Neural cell (in vitro differentiated cells): ENCODE measurements at regions not wholly inside any gene's neighbourhood (a gene's known extent, or its start where the extent isn't known, plus 50 kb on each side); places are given as distances from the start of the nearest gene placed in this dataset.

Source experiments
- H2AFZ ChIP-seq: fragments of 200-600, 300-800 bp; sonication (generic), shearing (Covaris generic); 2 replicates; pipeline ENCODE4 v1.6.0; 2014; ENCODE audit warnings: low read depth, mild to moderate bottlenecking, antibody characterized with exemption, low read length, moderate library complexity
- H3F3A ChIP-seq: fragments of 200-600 bp; shearing (Covaris generic); 2 replicates; pipeline ENCODE4 v1.6.1; 2016; ENCODE audit warnings: mild to moderate bottlenecking, moderate library complexity, mixed read lengths, antibody characterized with exemption, low read length; ENCODE audit not compliant: insufficient read depth, poor library complexity, severe bottlenecking
- H3K27ac ChIP-seq: fragments of 200-600, 300-800 bp; sonication (generic), shearing (Covaris generic); 2 replicates; pipeline ENCODE4 v1.5.1; 2014; ENCODE audit warnings: mild to moderate bottlenecking, low read length, moderate library complexity
- H3K27me3 ChIP-seq: fragments of 300-800, 200-600 bp; sonication (generic), shearing (Covaris generic); 2 replicates; pipeline ENCODE4 v1.6.0; 2014; ENCODE audit warnings: mild to moderate bottlenecking, low read depth, low read length, moderate library complexity; ENCODE audit not compliant: insufficient read depth
- H3K36me3 ChIP-seq: fragments of 300-800, 200-600 bp; sonication (generic), shearing (Covaris generic); 2 replicates; pipeline ENCODE4 v1.5.1; 2014; ENCODE audit warnings: mild to moderate bottlenecking, antibody characterized with exemption, low read length, moderate library complexity; ENCODE audit not compliant: insufficient read depth
- H3K4me2 ChIP-seq: fragments of 300-800, 200-600 bp; sonication (generic), shearing (Covaris generic); 2 replicates; pipeline ENCODE4 v1.6.0; 2014; ENCODE audit warnings: mild to moderate bottlenecking, low read length
- H3K4me3 ChIP-seq: fragments of 300-800, 200-600 bp; sonication (generic), shearing (Covaris generic); 2 replicates; pipeline ENCODE4 v1.5.1; 2014; ENCODE audit warnings: mild to moderate bottlenecking, low read length, moderate library complexity
- H3K79me2 ChIP-seq: fragments of 200-600 bp; shearing (Covaris generic); replicated peaks from 2 replicates; pipeline ENCODE4 v1.6.0; 2014; ENCODE audit warnings: mild to moderate bottlenecking, low read length, moderate library complexity; ENCODE audit not compliant: insufficient read depth
- H3K9ac ChIP-seq: fragments of 300-800, 200-600 bp; sonication (generic), shearing (Covaris generic); 2 replicates; pipeline ENCODE4 v1.6.1; 2016; ENCODE audit warnings: mild to moderate bottlenecking, low read length, mixed read lengths
- H3K9me2 ChIP-seq: fragments of 200-600 bp; shearing (Covaris generic); 2 replicates; pipeline ENCODE4 v1.6.1; 2016; ENCODE audit warnings: mild to moderate bottlenecking, low read length, mixed read lengths; ENCODE audit not compliant: insufficient read depth
- H3K9me3 ChIP-seq: fragments of 200-600, 300-800 bp; sonication (generic), shearing (Covaris generic); 2 replicates; pipeline ENCODE4 v1.6.1; 2016; ENCODE audit warnings: mild to moderate bottlenecking, mixed run types, low read length, moderate library complexity, mixed read lengths
- H4K20me1 ChIP-seq: fragments of 200-600 bp; shearing (Covaris generic); 2 replicates; pipeline ENCODE4 v1.6.1; 2016; ENCODE audit warnings: mild to moderate bottlenecking, mixed run types; ENCODE audit not compliant: insufficient read depth
- CTCF ChIP-seq: fragments of 450-650 bp; IDR thresholded peaks from 2 replicates; pipeline ENCODE4 v1.5.1; 2014; ENCODE audit warnings: antibody characterized with exemption, mild to moderate bottlenecking, moderate library complexity; ENCODE audit not compliant: poor library complexity, severe bottlenecking
- EP300 ChIP-seq: fragments of 450-650 bp; conservative IDR thresholded peaks from 2 replicates; pipeline ENCODE4 v1.6.1; 2014; ENCODE audit warnings: antibody characterized with exemption, mild to moderate bottlenecking, moderate library complexity; ENCODE audit not compliant: poor library complexity, severe bottlenecking
- EZH2 ChIP-seq: fragments of 200-600, 300-800 bp; shearing (Covaris generic), sonication (generic); IDR thresholded peaks from 2 replicates; pipeline ENCODE4 v1.6.1; 2014; ENCODE audit warnings: antibody characterized with exemption, low read length, borderline replicate concordance, mild to moderate bottlenecking; ENCODE audit not compliant: insufficient read depth, poor library complexity, severe bottlenecking
- MXI1 ChIP-seq: fragments of 450-650 bp; conservative IDR thresholded peaks from 2 replicates; pipeline ENCODE4 v1.6.1; 2014; ENCODE audit warnings: antibody characterized with exemption, mild to moderate bottlenecking; ENCODE audit not compliant: poor library complexity, severe bottlenecking
- POLR2AphosphoS5 ChIP-seq: IDR thresholded peaks from 2 replicates; pipeline ENCODE4 v1.6.1; 2012
- RAD21 ChIP-seq: fragments of 450-650 bp; conservative IDR thresholded peaks from 2 replicates; pipeline ENCODE4 v1.6.1; 2014; ENCODE audit warnings: antibody characterized with exemption, mild to moderate bottlenecking, moderate library complexity
- REST ChIP-seq: IDR thresholded peaks from 2 replicates; pipeline ENCODE4 v1.6.1; 2012; ENCODE audit warnings: borderline replicate concordance
- SMC3 ChIP-seq: fragments of 450-650 bp; conservative IDR thresholded peaks from 2 replicates; pipeline ENCODE4 v1.6.1; 2014; ENCODE audit warnings: antibody characterized with exemption, mild to moderate bottlenecking, moderate library complexity; ENCODE audit not compliant: poor library complexity
- TAF1 ChIP-seq: IDR thresholded peaks from 2 replicates; pipeline ENCODE4 v1.6.1; 2012; ENCODE audit warnings: low read depth

- H3K4me2 ChIP-seq, result no peak overlapping the region
- no peaks in the 10 kb centered on the region for H4K20me1 ChIP-seq
- H3K27ac ChIP-seq, result no peak overlapping the region
- H3K27me3 ChIP-seq, result no peaks in the 10 kb centered on the region
- no peaks in the 10 kb centered on the region for H3K79me2 ChIP-seq
- H3K4me3 ChIP-seq, result no peak overlapping the region
- peaks cover 7% of the 10 kb centered on the region for H3F3A ChIP-seq
- H3K9me2 ChIP-seq, result no peaks in the 10 kb centered on the region
- no peaks in the 10 kb centered on the region for H3K9me3 ChIP-seq
- H3K9ac ChIP-seq, result no peak overlapping the region
- H2AFZ ChIP-seq, result no peak overlapping the region
- no peak for TF ChIP-seq TAF1
- TF ChIP-seq EP300, result no peak
- no peak for TF ChIP-seq SMC3
- TF ChIP-seq EZH2, result no peak
- no peak for TF ChIP-seq REST
- no peak for TF ChIP-seq CTCF
- no peak for TF ChIP-seq MXI1
- no peak for TF ChIP-seq POLR2AphosphoS5
- no peak for TF ChIP-seq RAD21
- H3K36me3 ChIP-seq, result no peaks in the 10 kb centered on the region
These were observed 491.9 kb downstream of the MN1 start for GRCh38 chr22:27309697-27310096.

- Histone ChIP-seq H3F3A (peaks cover 7% of the 10 kb centered on the region), H3K4me3 (peak overlapping the region; percentile 47), H3K9me2 (no peaks in the 10 kb centered on the region), H3K36me3 (no peaks in the 10 kb centered on the region), H3K79me2 (no peaks in the 10 kb centered on the region), H3K9me3 (no peaks in the 10 kb centered on the region), H2AFZ (peak overlapping the region; percentile 2), H3K27ac (peak overlapping the region; percentile 90), H4K20me1 (no peaks in the 10 kb centered on the region), H3K4me2 (peak overlapping the region; percentile 34), H3K9ac (peak overlapping the region; percentile 71), H3K27me3 (no peaks in the 10 kb centered on the region)
- TF ChIP-seq EP300 (peak; percentile 47), REST (no peak), CTCF (no peak), MXI1 (peak; percentile 36), SMC3 (no peak), POLR2AphosphoS5 (peak; percentile 31), EZH2 (no peak), RAD21 (no peak), TAF1 (peak; percentile 18)
These were observed 490.4 kb downstream of the MN1 start for GRCh38 chr22:27310966-27311697.
